GM21717 (cell line): ENCODE measurements at regions not wholly inside any gene's neighbourhood (a gene's known extent, or its start where the extent isn't known, plus 50 kb on each side); places are given as distances from the start of the nearest gene placed in this dataset.
"Not testable (repeated sequence)": the region's sequence is repeated elsewhere in the genome, so short reads cannot be mapped to it uniquely, and the experiment has no call there.

ENCODE experiments used
- ATAC-seq: cut with Tn5 transposase; IDR thresholded peaks from one replicate; pipeline ENCODE4 v1.9.1; 2021; ENCODE audit warnings: mild to moderate bottlenecking, moderate library complexity; ENCODE audit not compliant: unreplicated experiment

GRCh38 chr6:94713446-94713845 is 863.9 kb upstream of the MANEA start:
- no peak for ATAC-seq

GRCh38 chr6:94698773-94699172 is 878.6 kb upstream of the MANEA start:
- ATAC-seq, result no peak

GRCh38 chr6:94687255-94687654 is 890.1 kb upstream of the MANEA start:
- ATAC-seq, result not testable (repeated sequence)

DNA sequence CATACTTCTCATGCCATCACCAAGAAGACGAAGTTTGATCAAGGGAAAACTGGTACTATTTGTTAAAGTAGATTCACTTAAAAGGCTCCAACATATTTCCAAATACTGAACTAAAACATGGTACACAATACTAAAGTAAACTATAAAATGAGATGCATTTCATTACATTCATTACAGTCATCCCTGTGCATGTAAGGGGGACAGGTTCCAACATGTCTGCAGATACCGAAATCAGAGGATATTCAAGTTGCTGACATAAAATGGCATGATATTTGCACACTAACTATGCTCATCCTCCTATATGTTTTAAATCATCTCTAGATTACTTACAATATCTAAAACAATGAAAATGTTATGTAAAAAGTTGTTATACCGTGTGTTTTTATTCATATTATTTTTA is 893.9 kb upstream of the MANEA start:
- ATAC-seq, result no peak

- ATAC-seq, result no peak
Observed at GRCh38 chr6:94680669-94681212, 896.6 kb upstream of the MANEA start.

DNA sequence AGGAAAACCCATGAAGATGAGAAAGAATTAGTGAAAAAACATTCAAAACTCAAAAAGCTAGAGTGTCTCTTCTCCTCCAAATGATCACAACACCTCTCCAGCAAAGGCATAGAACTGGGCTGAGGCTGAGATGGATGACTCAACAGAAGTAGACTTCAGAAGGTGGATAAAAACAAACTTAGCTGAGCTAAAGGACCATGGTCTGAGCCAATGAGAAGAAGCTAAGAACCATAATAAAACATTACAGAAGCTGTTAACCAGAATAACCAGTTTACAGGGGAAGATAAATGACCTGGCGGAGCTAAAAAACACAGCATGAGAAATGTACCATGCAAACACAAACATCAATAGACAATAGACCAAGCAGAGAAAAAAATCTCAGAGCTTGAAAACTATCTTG is 904.1 kb upstream of the MANEA start:
- ATAC-seq, result no peak

- ATAC-seq, result no peak
Observed at GRCh38 chr6:94670017-94670416, 907.3 kb upstream of the MANEA start.

DNA sequence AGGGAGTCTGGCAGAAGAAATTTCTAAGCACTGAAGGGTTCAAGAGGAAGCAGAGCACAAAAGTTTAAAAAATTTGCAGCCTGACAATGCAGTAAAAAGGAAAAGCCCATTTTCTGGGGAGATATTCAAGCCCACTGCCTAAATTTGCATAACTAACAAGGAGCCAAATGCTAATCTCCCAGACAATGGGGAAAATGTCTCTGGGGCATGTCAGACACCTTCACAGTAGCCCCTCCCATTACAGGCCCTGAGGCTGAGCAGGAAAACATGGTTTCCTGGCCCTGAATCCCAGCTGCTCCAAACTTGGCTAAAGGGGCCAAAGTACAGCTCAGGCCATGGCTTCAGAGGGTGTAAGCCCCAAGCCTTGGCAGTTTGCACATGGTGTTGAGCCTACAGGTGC is 908.5 kb upstream of the MANEA start:
- ATAC-seq, result no peak

GRCh38 chr6:94658929-94659328 is 918.4 kb upstream of the MANEA start:
- ATAC-seq, result no peak

GRCh38 chr6:94651239-94651638 is 926.1 kb upstream of the MANEA start:
- no peak for ATAC-seq

DNA sequence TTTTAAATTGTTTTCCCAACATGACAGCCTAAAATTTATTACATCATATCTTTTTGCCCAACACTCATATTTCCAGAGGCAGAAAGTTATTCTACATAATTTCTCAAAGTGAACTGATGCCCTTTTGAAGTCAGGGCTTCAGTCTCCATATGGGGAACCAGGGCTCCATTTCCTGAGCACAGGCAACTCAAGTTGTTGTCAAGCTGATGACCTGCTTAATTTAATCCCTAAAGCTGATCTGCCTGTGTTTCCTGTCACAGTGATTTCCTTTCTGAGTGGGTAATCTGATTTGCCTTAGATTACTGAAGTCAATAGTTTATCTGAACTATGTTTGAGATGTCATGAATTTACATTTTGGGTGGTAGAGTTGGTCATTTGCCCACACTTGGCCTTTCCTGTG is 932.1 kb upstream of the MANEA start:
- ATAC-seq, result no peak

DNA sequence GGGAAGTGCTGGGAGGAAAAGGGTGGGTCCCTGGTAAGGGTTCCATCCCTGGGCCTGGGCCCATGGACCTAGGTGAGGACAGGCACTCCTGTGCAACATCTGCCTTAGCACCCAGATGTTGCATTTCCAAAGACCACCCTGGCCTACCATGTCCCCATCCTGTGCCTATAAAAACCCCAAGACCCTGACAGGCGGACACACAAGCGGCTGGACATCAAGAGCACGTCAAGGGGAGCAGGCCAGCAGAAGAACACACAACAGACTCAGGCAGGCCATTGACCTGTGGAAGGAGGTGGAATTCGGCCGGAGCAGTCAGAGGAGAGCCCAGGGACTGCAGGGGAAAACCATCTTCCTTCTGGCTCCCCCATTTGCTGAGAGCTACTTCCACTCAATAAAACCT is 937.8 kb upstream of the MANEA start:
- no peak for ATAC-seq

DNA sequence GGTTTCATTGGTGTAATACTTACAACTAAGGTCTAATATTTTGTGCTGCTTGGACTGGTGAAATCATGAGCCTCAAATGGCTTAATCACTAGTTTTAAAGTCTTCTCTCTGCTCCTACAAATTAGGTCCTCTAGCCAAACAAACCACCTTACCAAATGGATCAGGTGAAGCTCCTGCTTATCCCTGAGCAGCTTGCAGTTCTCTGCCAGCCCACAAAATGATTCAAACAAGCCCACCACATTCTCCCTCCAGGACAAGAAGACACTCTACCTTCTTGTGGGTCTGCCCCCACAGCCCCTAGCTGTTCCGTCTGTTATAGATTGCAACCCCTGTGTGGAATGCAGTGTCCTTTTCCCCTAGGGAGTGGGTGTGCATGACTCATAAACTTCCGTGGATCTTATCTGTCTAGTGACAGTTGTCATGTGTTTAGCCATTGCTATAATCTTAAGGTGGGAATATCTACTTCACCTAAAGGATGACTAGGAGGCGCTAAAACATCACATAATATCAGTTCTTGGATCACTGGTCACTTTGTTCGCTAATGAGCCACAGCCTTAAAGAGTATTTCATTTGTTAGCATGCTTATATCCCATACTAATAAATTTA is 940.5 kb upstream of the MANEA start:
- no peak for ATAC-seq

DNA sequence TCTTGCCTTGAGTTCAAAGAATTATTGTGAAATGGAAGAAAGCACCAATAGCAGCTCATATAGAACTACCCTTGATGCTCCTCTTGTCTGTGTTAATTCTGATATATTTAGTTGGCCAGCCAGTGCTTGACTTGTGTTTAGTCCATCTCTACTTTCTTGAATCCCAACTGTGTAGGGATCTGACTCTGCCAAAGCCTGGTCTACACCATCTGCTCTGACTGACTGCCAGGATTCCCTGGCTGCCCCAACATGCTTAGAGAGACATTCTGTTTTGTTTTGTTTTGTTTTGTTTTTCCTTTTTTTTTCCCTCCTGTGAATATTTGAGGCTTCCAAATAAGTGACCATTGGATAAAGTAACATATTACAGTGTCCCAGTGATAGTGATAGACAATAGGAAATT is 953.7 kb upstream of the MANEA start:
- ATAC-seq, result no peak

DNA sequence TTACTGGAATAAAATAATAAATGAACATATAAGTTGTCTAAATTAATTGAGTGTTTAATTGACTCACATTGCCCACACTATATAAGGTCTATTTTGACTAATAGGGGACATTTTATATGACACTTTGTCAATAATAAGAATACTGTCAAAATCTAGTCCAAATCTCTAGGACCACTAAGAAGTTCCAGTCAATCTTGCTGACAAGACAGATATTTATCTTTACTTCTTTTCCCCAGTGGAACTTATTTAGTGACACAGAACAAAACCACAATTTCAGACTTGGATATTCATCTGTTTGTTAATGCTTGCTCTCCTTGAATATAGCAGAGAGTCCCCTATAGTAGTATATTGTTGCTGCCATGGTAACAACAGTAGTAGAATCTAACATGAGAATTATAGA is 954.6 kb upstream of the MANEA start:
- no peak for ATAC-seq

GRCh38 chr6:94600636-94601035 is 976.7 kb upstream of the MANEA start:
- ATAC-seq, result no peak

- ATAC-seq, result no peak
Observed at GRCh38 chr6:94597487-94597886, 979.8 kb upstream of the MANEA start.

DNA sequence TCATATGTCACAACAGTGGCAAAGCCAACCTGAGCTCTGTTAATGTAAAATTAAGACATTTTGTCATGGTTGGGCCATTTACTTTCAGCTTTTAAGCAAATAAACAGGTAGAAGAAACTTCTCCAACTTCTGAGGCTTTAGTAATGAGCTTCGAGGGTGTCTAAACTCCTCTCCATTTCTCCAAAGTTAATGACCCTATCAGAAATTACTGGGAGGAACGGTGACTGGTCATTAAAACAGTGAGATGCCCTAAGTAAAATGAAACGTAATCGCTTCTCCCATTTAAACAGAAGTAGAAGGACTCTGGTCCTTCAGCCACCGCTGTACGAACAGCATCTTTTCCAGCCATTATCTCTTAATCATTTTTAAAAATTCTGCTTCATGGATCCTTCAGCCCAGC is 986.9 kb upstream of the MANEA start:
- no peak for ATAC-seq

GRCh38 chr6:94588301-94588700 is 989.0 kb upstream of the MANEA start:
- ATAC-seq, result no peak

- no peak for ATAC-seq
Observed at GRCh38 chr6:94584211-94584610, 993.1 kb upstream of the MANEA start.

- ATAC-seq, result no peak
Observed at GRCh38 chr6:94570581-94570980, 1006.8 kb upstream of the MANEA start.

DNA sequence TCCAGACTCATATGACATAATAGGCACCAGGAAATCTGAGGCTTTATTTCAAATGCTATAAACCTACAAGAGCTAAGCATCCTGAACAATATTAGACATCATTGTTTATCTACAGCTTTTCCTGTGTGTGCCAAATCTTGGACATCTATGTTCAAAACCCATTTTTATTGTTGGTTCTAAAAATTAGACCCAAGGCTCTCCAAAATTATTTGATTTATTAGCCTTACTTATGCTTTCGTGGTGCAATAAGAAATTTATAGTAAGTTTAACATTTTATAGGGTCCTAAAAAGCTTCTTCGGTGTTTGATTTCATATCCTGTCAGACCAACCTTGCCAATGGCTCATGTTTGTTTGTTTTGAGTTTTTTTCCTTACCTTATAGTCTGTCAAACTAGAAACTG is 1014.5 kb upstream of the MANEA start:
- ATAC-seq, result no peak

- ATAC-seq, result no peak
Observed at GRCh38 chr6:94559829-94560537, 1017.4 kb upstream of the MANEA start.
